NCI-H82 (cell line): ENCODE measurements at regions not wholly inside any gene's neighbourhood (a gene's known extent, or its start where the extent isn't known, plus 50 kb on each side); places are given as distances from the start of the nearest gene placed in this dataset.

Experiments
- DNase-seq: peaks from one replicate; lab custom pipeline; 2025; lab: John Stamatoyannopoulos, UW

- no peak for DNase-seq
Observed at GRCh38 chrX:150164971-150165600, 198.0 kb upstream of the MAMLD1 start.

GRCh38 chrX:150165776-150166610 is 197.1 kb upstream of the MAMLD1 start:
- DNase-seq = no peak

GRCh38 chrX:150167482-150168324 is 195.4 kb upstream of the MAMLD1 start:
- no peak for DNase-seq

DNA sequence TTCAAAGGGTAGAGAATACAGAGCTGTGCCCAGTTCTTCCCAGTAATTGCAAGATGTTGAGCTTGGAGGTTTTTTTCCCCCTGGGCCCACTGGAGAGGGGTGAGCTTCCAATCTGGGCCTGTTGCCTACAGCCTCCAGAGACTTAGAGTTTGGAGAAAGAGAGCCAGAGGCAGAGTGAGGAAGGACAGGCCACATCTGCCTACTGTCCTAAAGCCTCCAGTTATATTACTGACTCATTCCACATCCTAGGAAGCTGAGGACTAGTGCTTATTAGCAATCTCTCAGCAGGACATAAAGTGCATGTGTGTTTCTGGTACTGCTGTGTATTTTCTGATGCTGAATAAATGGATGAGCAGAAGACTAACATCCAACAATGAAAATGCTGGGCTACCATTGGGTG is 181.0 kb upstream of the MAMLD1 start:
- no peak for DNase-seq

- DNase-seq = no peak
Observed at GRCh38 chrX:150184491-150184890, 178.6 kb upstream of the MAMLD1 start.

GRCh38 chrX:150185766-150186165 is 177.4 kb upstream of the MAMLD1 start:
- DNase-seq = no peak

- no peak for DNase-seq
Observed at GRCh38 chrX:150192816-150193215, 170.3 kb upstream of the MAMLD1 start.

DNA sequence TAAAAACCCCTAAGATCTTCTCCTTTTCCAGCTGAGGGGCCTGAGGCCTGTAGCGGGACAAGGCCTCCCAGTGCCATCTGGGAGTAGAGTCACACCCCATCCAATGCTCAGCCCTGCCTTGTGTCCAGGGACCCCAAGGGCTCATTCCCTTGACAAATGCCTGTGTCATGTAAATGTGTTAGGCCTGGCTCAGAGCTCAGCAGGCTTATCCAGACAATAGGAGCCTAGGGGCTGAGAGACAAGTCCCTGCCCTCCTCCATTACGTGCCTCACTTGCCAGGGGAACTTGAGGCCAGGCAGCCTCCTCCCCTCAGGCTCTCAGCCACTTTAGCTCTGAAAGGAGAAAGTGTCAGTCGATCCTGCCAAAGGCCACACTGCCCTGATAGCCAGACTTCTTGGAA is 166.8 kb upstream of the MAMLD1 start:
- no peak for DNase-seq

GRCh38 chrX:150197388-150197787 is 165.7 kb upstream of the MAMLD1 start:
- DNase-seq = no peak

GRCh38 chrX:150198776-150199175 is 164.3 kb upstream of the MAMLD1 start:
- no peak for DNase-seq

DNA sequence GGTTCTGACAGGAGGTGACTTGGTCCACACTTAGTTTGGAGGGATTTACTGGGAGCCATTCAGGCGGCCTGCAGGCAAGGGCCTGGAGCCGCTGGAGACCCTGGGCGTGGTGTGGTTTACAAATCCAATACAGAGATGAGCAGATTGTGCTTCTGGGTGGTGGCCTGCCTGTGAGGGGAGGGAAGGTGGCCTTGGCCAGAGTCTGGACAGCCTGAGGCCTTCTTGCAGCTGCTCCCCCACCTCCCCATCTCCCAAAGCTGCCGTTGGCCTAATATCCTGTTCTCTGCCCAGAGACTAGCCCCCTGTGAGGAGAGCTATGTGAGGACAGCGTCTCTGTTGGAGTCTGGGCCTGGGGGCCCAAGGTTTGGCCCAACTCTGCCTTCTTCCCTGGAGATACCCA is 163.9 kb upstream of the MAMLD1 start:
- DNase-seq = no peak

GRCh38 chrX:150199803-150200202 is 163.3 kb upstream of the MAMLD1 start:
- no peak for DNase-seq

- DNase-seq = no peak
Observed at GRCh38 chrX:150200361-150200760, 162.8 kb upstream of the MAMLD1 start.

DNA sequence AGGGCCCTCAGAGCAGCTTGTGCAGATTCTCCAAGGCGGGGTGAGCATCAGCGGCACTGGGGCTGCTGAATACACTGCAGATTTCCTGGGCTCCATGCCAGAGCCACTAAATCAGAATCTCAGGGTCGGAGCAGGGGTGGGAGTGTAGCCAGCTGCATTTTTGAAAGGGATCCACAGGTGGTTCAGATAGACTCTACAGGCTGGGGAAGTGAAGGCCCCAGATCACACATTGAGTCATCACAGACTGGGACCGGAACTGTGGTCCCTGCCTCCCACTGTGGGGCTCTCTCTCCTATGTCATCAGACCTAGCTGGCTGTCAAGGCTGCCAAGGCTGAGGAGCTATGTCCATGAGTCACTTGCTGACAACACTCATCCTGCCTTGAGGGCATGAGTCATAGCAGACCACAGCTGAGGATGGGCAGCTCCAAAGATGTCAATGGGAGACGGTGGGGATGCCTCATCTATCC is 162.3 kb upstream of the MAMLD1 start:
- no peak for DNase-seq

DNA sequence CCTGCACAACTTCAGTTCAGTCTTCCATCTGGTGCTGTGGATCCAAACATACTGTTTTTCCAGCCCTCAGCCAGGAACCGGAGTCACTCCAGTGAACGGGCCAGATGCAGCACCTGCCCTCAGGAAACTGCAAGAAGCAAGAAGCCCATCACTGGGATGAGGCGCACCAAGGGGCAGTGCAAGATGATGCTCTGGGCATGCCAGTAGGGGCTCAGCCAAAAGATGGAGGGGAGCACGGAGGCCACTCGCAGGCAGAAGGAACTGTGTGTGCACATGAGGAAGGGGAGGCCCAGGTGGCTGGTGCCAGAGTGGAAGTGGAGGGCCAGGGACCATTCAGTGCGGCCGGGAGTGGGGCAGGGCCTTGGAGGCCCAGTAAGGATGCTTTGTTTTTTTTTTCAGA is 161.7 kb upstream of the MAMLD1 start:
- no peak for DNase-seq

GRCh38 chrX:150201841-150202240 is 161.3 kb upstream of the MAMLD1 start:
- no peak for DNase-seq

- DNase-seq = no peak
Observed at GRCh38 chrX:150202641-150203247, 160.4 kb upstream of the MAMLD1 start.

GRCh38 chrX:150203248-150203645 is 159.9 kb upstream of the MAMLD1 start:
- no peak for DNase-seq

DNA sequence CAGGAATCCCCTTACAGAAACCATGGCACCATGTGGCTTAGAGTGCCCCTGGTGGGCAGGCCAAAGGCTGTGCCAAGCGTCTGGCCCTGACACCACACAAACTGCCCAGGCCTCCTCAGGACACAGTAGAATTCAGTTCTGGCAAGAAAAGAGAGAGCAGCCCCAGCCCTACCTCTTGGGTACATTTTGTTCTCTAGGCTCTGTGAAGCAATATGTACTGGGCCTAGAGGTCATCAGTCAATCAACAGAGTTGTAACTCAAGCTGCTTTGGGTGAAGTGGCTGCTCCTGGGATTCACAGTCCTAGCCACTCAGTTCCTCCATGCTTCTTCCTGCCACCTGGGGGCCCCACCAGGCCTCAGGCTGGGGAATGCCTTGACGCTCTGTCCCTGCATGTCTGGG is 158.1 kb upstream of the MAMLD1 start:
- no peak for DNase-seq

GRCh38 chrX:150207733-150208132 is 155.4 kb upstream of the MAMLD1 start:
- no peak for DNase-seq

DNA sequence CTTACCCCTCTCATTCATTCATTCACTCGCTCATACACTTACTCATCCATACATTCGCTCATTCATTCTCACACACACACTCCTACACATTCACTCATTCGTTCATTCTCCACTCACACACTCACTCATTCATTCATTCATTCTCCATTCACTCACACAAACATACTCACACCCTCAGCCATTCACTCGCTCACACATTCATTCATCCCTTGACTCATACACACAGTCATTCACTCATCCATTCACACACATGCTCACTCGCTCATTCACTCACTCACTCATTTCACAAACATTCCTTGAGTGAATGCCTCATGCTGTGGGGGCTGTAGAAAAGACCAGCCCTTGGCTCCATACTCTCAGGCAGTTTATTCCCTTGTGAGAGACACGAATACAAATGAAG is 151.1 kb upstream of the MAMLD1 start:
- no peak for DNase-seq
